NCI-H2081 treated with DMSO at 0.1 percent for 48 hours (cell line): ENCODE measurements at regions not wholly inside any gene's neighbourhood (a gene's known extent, or its start where the extent isn't known, plus 50 kb on each side); places are given as distances from the start of the nearest gene placed in this dataset.

Experiments used
- DNase-seq: peaks from one replicate; lab custom pipeline; 2025; lab: John Stamatoyannopoulos, UW

- DNase-seq, result no peak
Measured at GRCh38 chr9:13596383-13596970, 317.0 kb upstream of the MPDZ start.

- no peak for DNase-seq
Measured at GRCh38 chr9:13590996-13591395, 311.5 kb upstream of the MPDZ start.

GRCh38 chr9:13589034-13589737, 309.7 kb upstream of the MPDZ start:
- DNase-seq, result no peak

- no peak for DNase-seq
Measured at GRCh38 chr9:13588151-13589033, 308.9 kb upstream of the MPDZ start.

- DNase-seq, result no peak
Measured at GRCh38 chr9:13587571-13587970, 308.1 kb upstream of the MPDZ start.

- DNase-seq, result no peak
Measured at GRCh38 chr9:13586587-13587374, 307.3 kb upstream of the MPDZ start.

GRCh38 chr9:13580760-13581159, 301.3 kb upstream of the MPDZ start:
- no peak for DNase-seq

GRCh38 chr9:13580131-13580530, 300.6 kb upstream of the MPDZ start:
- DNase-seq, result no peak

- DNase-seq, result no peak
Measured at GRCh38 chr9:13576101-13576500, 296.6 kb upstream of the MPDZ start.

GRCh38 chr9:13575558-13575957, 296.1 kb upstream of the MPDZ start:
- no peak for DNase-seq

- no peak for DNase-seq
Measured at GRCh38 chr9:13570068-13570974, 290.8 kb upstream of the MPDZ start.

GRCh38 chr9:13569602-13570067, 290.1 kb upstream of the MPDZ start:
- DNase-seq, result no peak

GRCh38 chr9:13568841-13569601, 289.5 kb upstream of the MPDZ start:
- peak; percentile 88 for DNase-seq

- no peak for DNase-seq
Measured at GRCh38 chr9:13568405-13568804, 288.9 kb upstream of the MPDZ start.

- DNase-seq, result no peak
Measured at GRCh38 chr9:13567833-13568232, 288.3 kb upstream of the MPDZ start.

GRCh38 chr9:13557746-13558145, 278.3 kb upstream of the MPDZ start:
- no peak for DNase-seq

- DNase-seq, result no peak
Measured at GRCh38 chr9:13556656-13557055, 277.2 kb upstream of the MPDZ start.

GRCh38 chr9:13555989-13556500, 276.6 kb upstream of the MPDZ start:
- no peak for DNase-seq

- DNase-seq, result peak; percentile 68
Measured at GRCh38 chr9:13555516-13555915, 276.0 kb upstream of the MPDZ start.

- no peak for DNase-seq
Measured at GRCh38 chr9:13554626-13555025, 275.1 kb upstream of the MPDZ start.
